GM10266 (cell line): ENCODE measurements at regions not wholly inside any gene's neighbourhood (a gene's known extent, or its start where the extent isn't known, plus 50 kb on each side); places are given as distances from the start of the nearest gene placed in this dataset.

Experiments used
- DNase-seq: peaks from one replicate; pipeline ENCODE4 v3.0.0; 2012; ENCODE audit errors: extremely low spot score
- CTCF ChIP-seq: IDR thresholded peaks from 2 replicates; pipeline ENCODE4 v1.5.1; 2012; ENCODE audit warnings: mild to moderate bottlenecking, low read depth; ENCODE audit not compliant: control insufficient read depth, insufficient read depth; ENCODE audit errors: missing control alignments

- no peak for DNase-seq
- TF ChIP-seq CTCF: no peak
Observed at GRCh38 chr21:41065539-41065938, 102.4 kb upstream of the BACE2 start.

- TF ChIP-seq CTCF: no peak
- no peak for DNase-seq
Observed at GRCh38 chr21:41066086-41066938, 101.6 kb upstream of the BACE2 start.

GRCh38 chr21:41067709-41068108 is 100.3 kb upstream of the BACE2 start:
- TF ChIP-seq CTCF: no peak
- no peak for DNase-seq

- no peak for DNase-seq
- no peak for TF ChIP-seq CTCF
Observed at GRCh38 chr21:41068496-41068895, 99.5 kb upstream of the BACE2 start.

- peak; percentile 75 for DNase-seq
- peak; percentile 84 for TF ChIP-seq CTCF
Observed at GRCh38 chr21:41068967-41069642, 98.9 kb upstream of the BACE2 start.

GRCh38 chr21:41070284-41070683 is 97.7 kb upstream of the BACE2 start:
- no peak for TF ChIP-seq CTCF
- no peak for DNase-seq
